SW 1271 (cell line): ENCODE measurements at regions not wholly inside any gene's neighbourhood (a gene's known extent, or its start where the extent isn't known, plus 50 kb on each side); places are given as distances from the start of the nearest gene placed in this dataset.
"Not testable (repeated sequence)": the region's sequence is repeated elsewhere in the genome, so short reads cannot be mapped to it uniquely, and the experiment has no call there.

Experiments
- DNase-seq, 2 experiments: peaks; one replicate each; lab custom pipeline; 2025; lab: John Stamatoyannopoulos, UW

DNA sequence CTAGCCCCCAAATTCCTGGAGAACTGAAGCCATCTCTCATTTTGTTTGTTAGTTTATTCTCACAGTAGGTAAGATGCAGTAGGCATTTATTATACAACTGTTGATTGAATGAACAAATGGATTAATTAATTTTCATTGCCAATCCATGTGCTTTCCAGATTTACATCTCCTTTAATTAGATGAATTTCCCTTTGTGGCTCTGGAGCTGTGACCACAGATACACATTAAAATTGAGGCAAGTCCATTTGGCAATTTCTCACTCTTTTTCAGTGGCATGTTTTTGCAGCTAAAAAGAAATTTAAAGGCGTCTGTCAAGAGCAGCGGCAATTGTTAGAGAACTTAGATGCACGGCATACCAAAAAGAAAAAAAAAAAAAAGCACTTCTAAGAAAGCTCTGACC is 635.4 kb upstream of the SOX9 start:
- no peak for DNase-seq

DNA sequence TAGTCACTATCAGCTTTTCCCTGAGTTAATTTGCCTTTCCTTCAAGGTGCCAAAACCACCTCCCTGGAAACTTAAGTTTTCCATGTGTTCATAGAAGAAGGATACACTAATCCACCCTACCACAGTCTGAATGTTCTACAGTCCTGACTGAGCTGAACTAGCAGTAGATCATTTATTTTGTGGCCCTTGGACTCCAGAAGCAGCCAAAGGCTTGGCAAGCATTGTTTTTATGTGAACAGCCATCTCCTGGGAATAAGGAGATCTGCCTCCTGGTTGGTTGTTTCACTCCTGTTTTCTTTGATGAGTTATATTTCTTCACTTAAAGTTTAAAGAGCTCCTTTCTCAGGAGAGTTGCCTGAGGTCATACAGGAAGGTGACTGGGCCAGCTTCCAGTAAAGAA is 634.6 kb upstream of the SOX9 start:
- no peak for DNase-seq

DNA sequence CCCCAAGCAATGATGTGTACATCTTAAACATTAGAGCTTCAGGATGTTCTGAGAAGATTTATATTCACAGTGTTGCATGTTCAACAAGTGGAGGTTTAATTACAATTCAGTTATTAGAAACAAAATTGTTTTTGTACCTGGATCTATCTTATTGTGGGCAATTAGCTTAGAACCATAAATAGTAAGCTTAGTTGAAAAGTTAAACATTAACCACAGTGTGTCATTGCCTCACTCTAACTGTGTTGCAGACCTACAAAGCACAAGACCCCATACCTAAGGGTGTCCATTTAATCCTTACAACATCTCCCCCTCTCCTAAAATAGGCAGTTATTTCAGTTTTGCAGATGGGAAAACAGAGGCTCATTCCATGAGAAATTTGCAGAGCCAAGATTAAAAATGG is 632.0 kb upstream of the SOX9 start:
- no peak for DNase-seq

DNA sequence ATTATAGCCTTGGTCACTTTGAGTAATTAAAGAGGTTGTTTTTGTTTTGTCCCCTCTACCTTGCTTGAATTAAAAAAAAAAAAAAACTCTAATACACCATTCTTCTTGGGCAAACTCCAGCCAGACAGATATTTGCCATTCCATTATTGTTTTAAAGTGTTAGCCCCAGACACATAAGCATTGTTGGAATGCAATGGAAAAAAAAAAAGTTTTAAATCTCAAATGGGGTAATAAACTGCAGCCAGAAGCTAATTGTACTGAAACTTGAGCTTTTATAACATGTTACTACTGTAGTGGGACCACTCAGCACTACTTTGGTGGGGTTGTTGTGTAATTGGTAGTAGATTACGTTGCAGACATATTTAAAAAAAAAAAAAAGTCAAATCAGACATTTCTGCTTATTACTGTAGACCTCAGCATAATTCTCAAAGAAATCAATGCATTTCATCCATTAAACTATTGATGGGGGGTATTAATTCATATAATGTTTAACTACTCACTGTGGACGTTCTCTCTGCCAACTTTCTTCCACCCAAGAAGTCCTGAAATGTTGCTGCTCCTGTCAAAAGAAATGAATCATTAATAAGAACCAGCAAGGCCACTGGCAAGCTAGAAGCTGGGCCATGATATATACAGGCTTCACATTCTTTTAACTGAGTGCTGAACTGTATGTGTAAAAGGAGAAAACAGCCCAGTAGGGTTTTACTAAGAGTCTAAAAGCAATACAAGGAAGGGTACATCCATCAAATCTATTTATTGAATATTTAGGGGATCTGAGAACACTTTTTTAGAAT is 626.6 kb upstream of the SOX9 start:
- DNase-seq, result no peak

DNA sequence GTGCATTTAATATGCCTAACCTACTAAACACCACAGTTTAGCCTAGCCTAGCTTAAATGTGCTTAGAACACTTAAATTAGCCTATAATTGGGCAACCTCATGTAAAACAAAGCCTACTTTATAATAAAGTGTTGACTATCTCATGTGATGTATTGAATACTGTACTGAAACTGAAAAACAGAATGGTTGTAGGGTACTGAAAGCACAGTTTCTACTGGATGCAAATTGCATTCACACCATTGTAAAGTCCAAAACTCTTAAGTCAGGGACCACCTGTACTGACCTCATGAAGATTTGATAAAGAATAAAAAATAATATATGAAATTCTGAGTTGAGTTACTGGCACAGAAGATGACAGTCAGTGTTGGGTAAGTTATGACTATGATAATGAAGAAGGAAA is 625.4 kb upstream of the SOX9 start:
- no peak for DNase-seq

DNA sequence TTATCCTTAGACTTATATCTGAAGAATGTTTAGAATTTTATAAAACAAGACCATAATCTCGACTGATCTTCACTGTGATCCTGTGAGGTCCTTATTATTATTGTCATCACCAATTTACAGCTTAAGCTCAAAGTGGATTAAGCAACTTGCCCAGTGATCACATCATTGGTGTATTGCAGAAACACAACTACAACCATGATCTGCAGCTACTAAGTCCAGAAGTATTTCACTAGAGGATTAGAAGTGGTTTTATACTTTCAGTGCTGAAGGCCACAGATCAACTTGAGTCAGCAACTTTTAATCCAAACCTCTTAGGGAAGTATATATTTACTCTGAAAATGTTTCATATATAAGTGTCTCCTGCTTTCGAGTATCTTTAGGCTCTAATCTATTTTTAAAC is 624.3 kb upstream of the SOX9 start:
- DNase-seq, result no peak

DNA sequence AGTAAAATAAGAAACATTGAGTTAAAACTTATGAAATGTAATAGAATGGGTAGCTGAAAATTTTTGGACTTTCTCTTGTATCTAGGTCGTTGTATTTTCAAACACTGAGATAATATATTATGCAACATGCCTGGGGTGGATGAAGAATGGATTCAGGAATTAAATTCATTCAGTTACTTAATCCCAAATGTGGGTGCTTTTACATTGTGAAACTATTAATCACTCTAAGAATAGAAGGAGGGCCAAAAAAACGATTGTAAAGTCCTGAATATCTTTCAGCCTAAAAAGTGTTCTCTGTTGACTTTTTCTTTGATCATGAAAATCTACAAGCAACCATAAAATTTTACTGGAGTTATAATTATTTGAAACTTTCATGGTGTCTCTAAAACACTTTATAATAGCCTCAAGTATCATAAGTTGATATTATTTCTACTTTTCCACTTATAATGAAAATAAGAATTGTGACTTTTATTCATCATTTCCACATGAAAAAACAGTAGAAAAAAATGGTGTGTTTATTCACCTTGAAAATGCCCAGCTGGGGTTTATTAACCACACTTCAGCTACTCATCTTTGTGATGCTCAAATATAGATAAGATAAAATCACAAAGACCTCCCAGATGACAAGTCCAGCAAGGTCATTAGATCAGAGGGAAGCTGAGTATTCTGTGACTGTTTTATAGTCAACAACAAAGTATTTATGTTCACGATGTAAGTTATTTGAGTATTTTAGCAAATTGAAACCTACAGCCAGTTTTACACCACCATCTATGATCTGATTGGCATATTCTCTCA is 619.9 kb upstream of the SOX9 start:
- DNase-seq, result no peak

DNA sequence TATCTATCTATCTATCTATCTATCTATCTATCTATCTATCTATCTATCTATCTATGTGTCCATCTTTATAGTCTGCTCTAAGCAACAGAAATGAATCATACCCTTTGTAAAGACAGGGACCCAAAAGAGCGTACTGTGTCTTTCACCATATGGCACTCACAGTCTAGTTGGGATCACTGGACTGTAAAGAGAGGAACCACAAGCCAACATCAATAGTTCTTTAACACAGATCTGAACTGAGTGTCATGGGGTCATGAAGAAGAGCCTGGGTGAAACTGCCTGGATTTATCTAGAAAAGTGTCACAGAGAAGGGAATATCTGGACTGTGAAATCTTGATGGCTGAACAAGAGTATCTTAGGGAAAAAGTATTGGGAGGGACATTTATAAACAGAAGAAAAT is 619.1 kb upstream of the SOX9 start:
- no peak for DNase-seq

DNA sequence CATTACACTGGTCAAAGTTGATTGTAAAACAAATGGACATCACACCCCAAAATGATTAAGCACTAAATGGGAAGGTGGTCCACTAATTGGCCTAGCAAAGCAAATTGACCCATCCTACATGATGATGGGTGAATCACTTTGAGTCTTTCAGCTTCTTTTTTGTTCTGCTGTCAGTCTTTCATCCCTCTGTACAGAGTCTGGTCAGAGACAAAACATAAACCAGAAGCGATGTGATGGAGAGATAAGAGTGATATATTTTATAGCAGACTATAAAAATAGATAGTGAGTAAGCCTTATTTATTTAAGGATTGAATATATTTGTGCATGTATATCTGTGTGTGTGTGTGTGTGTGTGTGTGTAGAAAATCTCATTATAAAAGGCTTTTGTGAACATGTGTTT is 618.4 kb upstream of the SOX9 start:
- DNase-seq, result no peak

DNA sequence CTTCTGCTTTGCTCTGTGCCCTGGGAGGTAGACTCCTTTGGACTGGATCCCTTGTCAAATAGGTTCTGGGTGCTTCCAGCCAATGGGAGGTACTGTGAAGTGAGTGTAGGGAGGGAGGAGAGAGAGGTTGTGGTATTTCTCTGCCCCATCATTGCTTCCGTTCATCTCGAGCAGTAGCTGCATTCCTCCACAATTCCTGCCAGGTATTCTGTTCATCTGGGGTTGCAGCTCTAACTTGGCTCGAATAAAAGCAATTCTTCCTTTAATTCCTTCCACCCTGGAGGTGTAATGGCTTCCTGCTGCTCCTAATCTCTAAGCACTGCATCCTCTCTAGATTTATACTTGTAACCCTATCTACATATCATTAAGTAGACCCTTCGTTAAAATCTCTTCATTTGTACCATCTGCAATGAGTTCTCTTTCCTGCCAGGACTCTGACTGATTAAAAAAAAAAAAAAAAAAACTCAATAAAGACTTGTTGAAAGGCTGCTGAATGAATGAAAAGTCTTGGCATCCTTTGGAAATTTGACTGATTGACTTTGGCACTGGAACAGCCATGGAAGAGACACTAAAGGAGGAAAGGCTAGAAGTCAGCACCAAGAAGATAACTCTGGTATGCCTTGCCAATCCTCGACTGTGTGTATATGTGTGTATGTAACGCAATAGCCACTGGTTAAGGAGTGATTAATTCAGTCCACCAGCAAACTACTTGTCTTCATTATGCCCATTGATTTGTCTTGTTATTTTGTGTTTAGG is 616.9 kb upstream of the SOX9 start:
- DNase-seq, result no peak

DNA sequence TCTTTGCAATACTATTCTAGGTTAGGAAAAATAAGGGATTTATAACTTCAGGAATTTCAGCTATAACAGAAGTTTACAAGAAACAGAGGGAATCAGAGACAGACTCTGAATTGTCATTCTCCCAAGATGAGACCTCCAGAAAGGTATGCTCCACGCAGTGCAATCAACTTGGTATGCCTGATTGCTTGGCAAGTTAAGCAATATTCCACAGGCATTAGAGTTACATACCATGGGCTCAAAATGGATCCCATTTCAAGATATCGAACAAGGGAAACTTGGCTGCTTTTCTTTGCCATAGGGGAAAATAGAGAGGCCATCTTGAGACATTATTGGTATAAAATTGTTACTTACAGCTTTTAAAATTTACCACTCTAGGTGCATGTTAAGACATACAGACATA is 615.6 kb upstream of the SOX9 start:
- DNase-seq, result no peak

DNA sequence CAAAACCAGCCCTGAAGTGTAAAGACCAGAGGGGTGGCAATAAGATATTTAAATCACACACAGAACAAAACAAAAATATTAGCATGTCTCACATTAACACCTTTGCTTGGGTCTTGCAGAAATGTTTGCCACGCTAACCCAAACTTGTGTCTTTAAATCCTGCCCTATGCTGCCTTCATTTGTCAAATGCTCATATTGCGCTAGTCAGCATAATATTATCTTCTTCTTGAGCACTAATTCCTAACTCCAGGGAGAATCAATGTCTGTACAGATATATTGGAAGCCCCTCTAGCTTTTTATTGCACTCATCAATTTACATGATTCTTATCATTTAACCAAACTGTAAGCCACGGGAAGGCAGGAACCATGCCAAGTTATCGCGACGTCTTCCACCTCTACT is 614.8 kb upstream of the SOX9 start:
- DNase-seq, result no peak

DNA sequence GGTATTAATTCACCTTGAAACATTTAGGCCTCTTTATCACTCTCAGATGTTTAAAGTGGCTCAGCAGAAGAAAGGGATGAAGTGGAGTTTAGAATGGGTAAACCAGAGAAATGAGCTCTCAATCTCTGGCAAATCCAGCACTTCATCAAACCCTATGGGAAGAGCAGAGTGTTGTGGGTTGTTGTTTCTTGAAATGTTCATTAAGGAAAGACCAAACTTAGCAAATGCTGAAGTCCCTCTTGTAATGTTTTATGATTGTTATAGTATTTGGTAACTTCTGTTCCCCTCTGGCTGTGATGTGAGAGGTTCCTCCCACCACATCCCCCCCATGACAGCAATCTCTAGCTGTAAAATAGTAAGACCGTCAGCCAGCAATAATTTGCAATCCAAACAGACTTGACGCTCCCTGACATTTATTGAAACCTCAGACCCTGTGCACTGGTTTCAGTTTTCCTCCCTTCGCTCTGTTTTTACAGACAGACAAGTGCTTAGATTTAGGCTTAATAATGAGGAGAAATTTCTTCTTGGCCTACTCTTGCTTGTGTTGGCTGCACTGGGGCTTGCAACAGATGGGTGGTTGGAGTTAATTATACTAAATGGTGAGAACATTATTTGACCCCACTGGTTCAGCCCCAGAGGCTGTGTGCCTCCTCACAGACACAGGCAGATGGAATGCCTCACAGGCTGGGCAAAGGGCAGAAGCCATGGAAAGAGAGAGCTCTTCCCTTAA is 609.4 kb upstream of the SOX9 start:
- DNase-seq, result no peak

DNA sequence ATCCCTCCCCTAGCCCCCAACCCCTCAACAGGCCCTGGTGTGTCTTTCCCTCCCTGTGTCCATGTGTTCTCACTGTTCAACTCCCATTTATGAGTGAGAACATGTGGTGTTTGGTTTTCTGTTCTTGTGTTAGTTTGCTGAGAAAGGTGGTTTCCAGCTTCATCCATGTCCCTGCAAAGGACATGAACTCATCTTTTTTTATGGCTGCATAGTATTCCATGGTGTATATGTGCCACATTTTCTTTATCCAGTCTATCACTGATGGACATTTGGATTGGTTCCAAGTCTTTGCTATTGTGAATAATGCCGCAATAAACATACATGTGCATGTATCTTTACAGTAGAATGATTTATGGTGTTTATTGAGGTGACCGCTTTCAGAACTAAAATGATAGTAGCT is 607.1 kb upstream of the SOX9 start:
- DNase-seq, result not testable (repeated sequence)

DNA sequence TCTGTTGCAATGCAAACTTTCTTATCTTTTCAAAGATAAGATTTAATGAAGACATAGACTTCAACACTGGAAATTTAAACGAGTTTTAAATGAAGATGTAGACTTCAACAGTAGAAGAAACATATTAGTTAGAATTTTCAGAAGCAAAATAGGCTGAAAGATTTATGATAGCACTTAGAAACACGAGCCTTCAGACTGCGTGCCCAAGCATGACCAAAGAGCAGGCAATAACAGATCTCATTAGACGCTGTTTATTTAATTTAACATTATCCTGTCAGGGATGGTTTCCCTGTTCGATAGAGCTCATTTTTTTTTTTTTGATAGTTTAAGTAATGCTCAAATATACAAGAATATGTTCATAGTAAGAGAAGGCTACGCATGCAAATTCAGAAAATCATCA is 604.7 kb upstream of the SOX9 start:
- no peak for DNase-seq

DNA sequence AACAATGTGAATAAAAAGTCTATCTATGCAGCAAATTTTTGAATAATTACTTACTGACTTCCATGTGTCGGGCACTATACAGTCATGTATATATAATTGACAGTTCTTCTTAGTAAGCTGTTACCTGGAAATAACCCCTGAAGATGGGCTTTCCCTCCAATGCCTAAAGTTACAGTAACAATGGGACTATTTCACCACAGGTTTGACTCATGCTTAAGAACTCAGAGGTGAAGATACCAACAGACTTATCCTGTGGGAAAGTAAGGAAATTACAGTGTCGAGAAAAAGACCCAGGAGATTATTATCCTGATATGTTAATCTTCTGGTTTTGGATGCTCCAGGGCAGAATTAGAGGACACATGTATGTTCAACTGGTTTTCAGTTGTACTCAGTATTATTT is 601.5 kb upstream of the SOX9 start:
- DNase-seq, result no peak

DNA sequence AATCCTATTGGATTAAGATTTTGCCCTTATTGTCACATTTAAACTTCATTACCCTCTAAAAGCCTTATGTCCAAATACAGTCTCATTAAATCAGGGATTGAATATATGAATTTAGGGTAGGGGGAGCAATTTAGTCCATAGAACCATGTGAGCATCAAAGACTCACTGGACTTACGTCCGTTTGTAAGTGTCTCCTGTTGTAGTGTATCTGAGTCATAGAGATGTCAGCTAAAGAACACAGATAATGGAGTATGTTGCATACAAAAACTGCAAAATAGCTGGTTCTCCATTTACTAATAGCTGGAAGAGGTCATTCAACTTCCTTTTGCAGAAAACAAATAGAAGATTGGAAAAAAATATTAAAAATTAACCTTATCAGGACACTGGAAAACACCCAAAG is 599.1 kb upstream of the SOX9 start:
- no peak for DNase-seq

DNA sequence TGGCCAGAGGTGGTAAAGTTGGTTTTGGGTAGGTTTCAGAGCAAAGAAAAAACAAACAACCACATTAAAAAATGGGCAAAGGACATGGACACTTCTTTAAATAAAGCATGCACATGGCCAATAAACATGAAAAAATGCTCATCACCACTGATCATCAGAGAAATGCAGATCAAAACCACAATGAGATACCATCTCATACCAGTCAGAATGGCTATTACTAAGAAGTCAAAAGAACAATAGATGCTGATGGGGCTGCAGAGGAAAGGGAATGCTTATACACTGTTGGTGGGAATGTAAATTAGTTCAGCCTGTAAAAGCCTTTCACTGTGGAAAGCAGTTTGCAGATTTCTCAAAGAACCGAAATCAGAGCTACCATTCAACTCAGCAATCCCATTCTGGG is 598.4 kb upstream of the SOX9 start:
- DNase-seq, result no peak

DNA sequence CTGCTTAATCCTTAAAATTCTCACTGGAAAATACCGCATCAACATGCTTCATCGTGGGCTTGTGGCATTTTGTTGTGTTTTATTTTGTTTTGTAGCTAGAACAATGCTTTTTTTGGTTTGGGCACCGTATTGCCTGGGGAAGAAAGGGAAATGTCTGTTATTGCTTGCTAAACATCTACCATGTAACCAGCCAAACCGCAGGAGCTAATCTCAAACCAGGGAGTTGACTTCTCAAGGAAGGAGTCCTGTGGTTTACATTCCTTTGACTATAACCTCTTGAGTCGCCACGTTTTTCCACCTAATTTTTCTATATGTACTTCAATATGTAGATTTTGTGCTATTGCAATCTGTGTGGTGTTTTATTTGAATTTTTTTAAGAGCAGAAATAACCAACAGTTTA is 593.5 kb upstream of the SOX9 start:
- DNase-seq, result no peak

DNA sequence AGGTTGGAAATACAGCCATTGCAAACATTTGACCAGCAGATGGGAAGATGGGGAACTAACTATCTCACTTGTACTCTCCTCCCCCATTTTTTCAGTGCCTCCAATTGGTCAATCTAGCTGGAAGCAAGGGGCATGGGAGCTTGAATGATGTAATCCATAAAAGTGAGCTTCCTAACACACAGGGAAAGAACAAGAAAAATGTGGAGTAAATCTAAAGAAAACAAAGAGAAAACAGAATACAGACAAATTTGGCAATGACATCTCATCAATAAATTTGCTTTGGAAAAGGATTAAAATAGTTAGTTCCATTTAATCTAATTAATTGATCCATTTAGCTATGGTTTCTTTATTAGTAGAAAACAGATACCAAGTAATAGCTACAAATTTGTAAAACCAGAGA is 592.6 kb upstream of the SOX9 start:
- no peak for DNase-seq

DNA sequence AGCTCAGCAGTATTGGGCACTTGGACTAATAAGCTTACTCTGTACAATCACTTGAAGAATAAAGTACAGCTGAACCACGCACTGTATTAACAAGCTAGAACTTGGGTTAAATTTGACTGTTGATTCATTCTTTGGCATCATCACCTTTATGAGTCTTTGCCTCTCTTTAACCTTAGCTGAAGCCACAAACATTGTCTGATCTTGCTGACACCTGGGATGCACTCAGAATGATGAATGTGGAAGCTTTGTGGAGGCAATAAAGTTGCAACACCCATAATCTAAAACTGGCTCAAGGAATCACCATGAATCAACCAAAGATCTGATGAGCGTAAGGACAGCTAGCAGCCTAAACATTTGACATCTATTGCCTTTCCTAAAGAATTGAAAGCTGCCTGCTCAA is 590.6 kb upstream of the SOX9 start:
- DNase-seq, result no peak

DNA sequence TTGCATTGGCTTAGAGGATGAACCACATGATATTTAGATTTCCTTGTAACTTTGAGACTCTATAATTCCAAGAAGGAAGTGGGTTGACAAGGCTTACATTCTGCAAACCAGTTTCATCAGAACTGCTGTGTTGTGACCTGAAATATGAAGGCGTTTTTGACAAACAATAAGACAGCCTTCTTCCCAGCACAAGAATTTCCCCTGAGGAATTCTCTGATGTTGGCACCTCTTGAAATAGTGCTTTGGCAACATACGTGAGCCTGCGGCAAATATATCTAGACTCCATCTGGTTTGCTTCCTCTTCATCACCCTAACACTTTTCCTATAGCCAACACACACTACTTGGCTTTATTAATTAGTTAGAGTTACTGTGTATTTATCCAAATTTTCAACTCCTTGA is 585.5 kb upstream of the SOX9 start:
- DNase-seq, result no peak
